ENCODE measurements at regions not wholly inside any gene's neighbourhood (a gene's known extent, or its start where the extent isn't known, plus 50 kb on each side); places are given as distances from the start of the nearest gene placed in this dataset.
"Not testable (repeated sequence)": the region's sequence is repeated elsewhere in the genome, so short reads cannot be mapped to it uniquely, and the experiment has no call there.

DNA sequence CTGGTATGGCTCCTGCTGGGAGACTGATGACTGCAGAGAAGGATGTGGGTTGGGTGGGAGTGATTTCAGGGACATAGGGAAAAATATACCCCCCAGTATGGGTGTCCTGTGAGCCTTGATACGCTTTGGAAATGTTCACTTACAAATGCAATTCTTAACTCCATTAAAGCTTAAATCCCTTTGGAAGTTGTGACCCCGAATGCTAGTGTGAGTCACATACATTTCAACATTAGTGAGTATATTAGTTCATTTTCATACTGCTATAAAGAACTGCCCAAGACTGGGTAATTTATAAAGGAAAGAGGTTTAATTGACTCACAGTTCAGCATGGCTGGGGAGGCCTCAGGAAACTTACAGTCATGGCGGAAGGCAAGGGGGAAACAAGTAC is 120.9 kb downstream of the LIPG start:
- H3K4me2 ChIP-seq (ENCODE audit: insufficient read depth, low read length, poor library complexity, severe bottlenecking); H3K9me3 ChIP-seq (replicated peaks in 1 of 2; ENCODE audit: control insufficient read depth in 2 of 2, insufficient read depth in 1 of 2, low read depth in 1 of 2, low read length in 2 of 2); H3K14ac ChIP-seq (ENCODE audit: low read length); H3K79me1 ChIP-seq (ENCODE audit: low read depth, low read length); H3K4me3 ChIP-seq (ENCODE audit: low read length in 2 of 2); DNase-seq (ENCODE audit: low spot score); H3K27me3 ChIP-seq (ENCODE audit: control insufficient read depth in 3 of 3, insufficient read depth in 3 of 3, low read depth in 1 of 3, low read length in 3 of 3); H4K91ac ChIP-seq (ENCODE audit: low read depth, low read length, poor library complexity); H3K27ac ChIP-seq (replicated peaks; ENCODE audit: low read length); H2BK120ac ChIP-seq (ENCODE audit: low read depth, low read length); H2BK15ac ChIP-seq (ENCODE audit: low read length); H3K9ac ChIP-seq (ENCODE audit: low read depth, low read length, poor library complexity); H2AFZ ChIP-seq (ENCODE audit: low read length); H3K23ac ChIP-seq (ENCODE audit: low read depth, low read length, poor library complexity); H2AK5ac ChIP-seq (ENCODE audit: low read depth, low read length); H4K8ac ChIP-seq (ENCODE audit: low read depth, low read length); H3K18ac ChIP-seq (ENCODE audit: low read length); H2BK5ac ChIP-seq (ENCODE audit: low read length); H3K4ac ChIP-seq (ENCODE audit: low read length); H2BK12ac ChIP-seq (ENCODE audit: low read length); H3K36me3 ChIP-seq (replicated peaks in 1 of 2; ENCODE audit: control insufficient read depth in 2 of 2, insufficient read depth in 2 of 2, low read length in 2 of 2): not testable (repeated sequence)
- H3K4me1 ChIP-seq (ENCODE audit: control insufficient read depth in 2 of 2, insufficient read depth in 1 of 2, low read depth in 1 of 2, low read length in 2 of 2): peaks cover 6 to 11% of the 10 kb centered on the region in 2 donors
- WGBS, 2 donors (ENCODE audit: extremely low coverage in 2 of 2, insufficient read length in 2 of 2, insufficient replicate concordance in 1 of 2): no CpG with 5 or more reads among the region's 3 CpGs

DNA sequence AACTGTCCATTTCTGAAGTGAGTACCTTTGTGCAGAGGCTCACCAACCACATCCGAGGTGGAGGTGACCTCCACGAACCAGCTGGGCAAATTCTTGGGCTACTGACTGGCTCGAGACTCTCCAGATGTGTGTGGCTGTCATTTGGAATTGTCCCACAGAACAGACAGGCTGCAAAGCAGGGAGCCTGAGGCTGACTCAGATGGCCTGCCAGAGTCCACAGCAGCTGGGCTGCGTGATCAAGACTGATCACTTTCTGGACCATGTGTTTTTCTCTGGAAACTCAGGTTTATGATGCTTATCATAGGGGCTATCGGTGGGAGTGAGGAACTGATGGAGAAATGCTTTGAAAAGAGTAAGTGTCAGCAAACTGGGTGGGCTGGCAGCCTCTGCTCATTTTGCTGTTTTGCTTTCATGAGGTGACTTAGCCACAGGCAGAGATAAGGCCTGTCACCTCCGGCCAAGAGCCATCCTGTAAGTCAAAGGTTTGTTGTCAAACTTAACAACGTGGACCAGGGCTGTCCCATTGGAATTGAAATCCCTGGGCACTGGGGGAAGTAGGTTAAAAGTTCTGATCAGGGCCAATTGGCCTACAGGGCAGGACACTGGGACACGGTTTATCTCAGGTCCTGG is 120.4 kb downstream of the LIPG start:
- H4K8ac ChIP-seq (ENCODE audit: low read depth, low read length): no peak overlapping the region
- no peak overlapping the region for H3K27ac ChIP-seq (replicated peaks; ENCODE audit: low read length)
- no peaks in the 10 kb centered on the region for H3K79me1 ChIP-seq (ENCODE audit: low read depth, low read length)
- H3K14ac ChIP-seq (ENCODE audit: low read length): no peak overlapping the region
- H4K91ac ChIP-seq (ENCODE audit: low read depth, low read length, poor library complexity): no peak overlapping the region
- no peaks in the 10 kb centered on the region for H3K9me3 ChIP-seq (replicated peaks in 1 of 2; ENCODE audit: control insufficient read depth in 2 of 2, insufficient read depth in 1 of 2, low read depth in 1 of 2, low read length in 2 of 2)
- H3K9ac ChIP-seq (ENCODE audit: low read depth, low read length, poor library complexity): no peak overlapping the region
- H2BK15ac ChIP-seq (ENCODE audit: low read length): no peak overlapping the region
- H2BK12ac ChIP-seq (ENCODE audit: low read length): no peak overlapping the region
- H3K27me3 ChIP-seq (ENCODE audit: control insufficient read depth in 3 of 3, insufficient read depth in 3 of 3, low read depth in 1 of 3, low read length in 3 of 3): peaks cover 0 to 5% (median 0%) of the 10 kb centered on the region in 3 experiments
- H2AK5ac ChIP-seq (ENCODE audit: low read depth, low read length): no peak overlapping the region
- H3K36me3 ChIP-seq (replicated peaks in 1 of 2; ENCODE audit: control insufficient read depth in 2 of 2, insufficient read depth in 2 of 2, low read length in 2 of 2): no peaks in the 10 kb centered on the region
- no peak for DNase-seq (ENCODE audit: low spot score)
- H3K4me1 ChIP-seq (ENCODE audit: control insufficient read depth in 2 of 2, insufficient read depth in 1 of 2, low read depth in 1 of 2, low read length in 2 of 2): peaks cover 8 to 16% of the 10 kb centered on the region in 2 donors
- no peak overlapping the region for H2BK5ac ChIP-seq (ENCODE audit: low read length)
- H3K18ac ChIP-seq (ENCODE audit: low read length): peak overlapping the region; percentile 11
- no peak overlapping the region for H3K4ac ChIP-seq (ENCODE audit: low read length)
- H2AFZ ChIP-seq (ENCODE audit: low read length): no peak overlapping the region
- H2BK120ac ChIP-seq (ENCODE audit: low read depth, low read length): no peak overlapping the region
- H3K4me2 ChIP-seq (ENCODE audit: insufficient read depth, low read length, poor library complexity, severe bottlenecking): no peak overlapping the region
- H3K23ac ChIP-seq (ENCODE audit: low read depth, low read length, poor library complexity): no peak overlapping the region
- no CpG with 5 or more reads among the region's 8 CpGs for WGBS, 2 donors (ENCODE audit: extremely low coverage in 2 of 2, insufficient read length in 2 of 2, insufficient replicate concordance in 1 of 2)
- H3K4me3 ChIP-seq (ENCODE audit: low read length in 2 of 2): no peak overlapping the region

DNA sequence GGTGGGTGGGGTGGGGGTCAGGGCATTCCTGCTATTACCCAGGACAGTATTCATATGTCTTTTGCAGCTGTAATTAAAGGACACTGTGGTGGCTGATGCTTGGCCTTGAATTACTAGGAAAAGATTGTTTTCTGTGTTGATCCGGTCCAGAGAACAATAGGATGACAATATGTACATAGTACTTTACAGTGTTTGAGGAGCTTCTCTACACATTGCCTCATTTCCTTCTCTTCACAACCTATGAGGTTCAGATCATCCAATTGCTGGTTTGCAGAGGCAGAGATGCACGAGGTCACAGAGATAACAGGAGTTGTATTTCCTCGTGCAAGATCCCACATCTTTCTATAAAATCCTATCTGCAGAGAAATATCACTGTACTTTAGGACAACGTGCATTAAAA is 119.5 kb downstream of the LIPG start:
- no CpG with 5 or more reads among the region's 4 CpGs for WGBS, 2 donors (ENCODE audit: extremely low coverage in 2 of 2, insufficient read length in 2 of 2, insufficient replicate concordance in 1 of 2)
- H3K27ac ChIP-seq (replicated peaks; ENCODE audit: low read length): no peak overlapping the region
- no peak overlapping the region for H2BK15ac ChIP-seq (ENCODE audit: low read length)
- no peak for DNase-seq (ENCODE audit: low spot score)
- H2AFZ ChIP-seq (ENCODE audit: low read length): no peak overlapping the region
- H3K4me1 ChIP-seq (ENCODE audit: control insufficient read depth in 2 of 2, insufficient read depth in 1 of 2, low read depth in 1 of 2, low read length in 2 of 2): peaks cover 8 to 16% of the 10 kb centered on the region in 2 donors
- no peak overlapping the region for H3K4me3 ChIP-seq (ENCODE audit: low read length in 2 of 2)
- no peak overlapping the region for H2BK5ac ChIP-seq (ENCODE audit: low read length)
- H3K79me1 ChIP-seq (ENCODE audit: low read depth, low read length): no peaks in the 10 kb centered on the region
- no peak overlapping the region for H2BK12ac ChIP-seq (ENCODE audit: low read length)
- H3K23ac ChIP-seq (ENCODE audit: low read depth, low read length, poor library complexity): no peak overlapping the region
- H3K14ac ChIP-seq (ENCODE audit: low read length): no peak overlapping the region
- H3K36me3 ChIP-seq (replicated peaks in 1 of 2; ENCODE audit: control insufficient read depth in 2 of 2, insufficient read depth in 2 of 2, low read length in 2 of 2): no peaks in the 10 kb centered on the region
- no peak overlapping the region for H2AK5ac ChIP-seq (ENCODE audit: low read depth, low read length)
- no peak overlapping the region for H3K9ac ChIP-seq (ENCODE audit: low read depth, low read length, poor library complexity)
- H3K9me3 ChIP-seq (replicated peaks in 1 of 2; ENCODE audit: control insufficient read depth in 2 of 2, insufficient read depth in 1 of 2, low read depth in 1 of 2, low read length in 2 of 2): no peaks in the 10 kb centered on the region
- H3K18ac ChIP-seq (ENCODE audit: low read length): no peak overlapping the region
- no peak overlapping the region for H3K4me2 ChIP-seq (ENCODE audit: insufficient read depth, low read length, poor library complexity, severe bottlenecking)
- no peak overlapping the region for H3K4ac ChIP-seq (ENCODE audit: low read length)
- peaks cover 0 to 5% (median 0%) of the 10 kb centered on the region in 3 experiments for H3K27me3 ChIP-seq (ENCODE audit: control insufficient read depth in 3 of 3, insufficient read depth in 3 of 3, low read depth in 1 of 3, low read length in 3 of 3)
- H2BK120ac ChIP-seq (ENCODE audit: low read depth, low read length): no peak overlapping the region
- no peak overlapping the region for H4K91ac ChIP-seq (ENCODE audit: low read depth, low read length, poor library complexity)
- no peak overlapping the region for H4K8ac ChIP-seq (ENCODE audit: low read depth, low read length)

DNA sequence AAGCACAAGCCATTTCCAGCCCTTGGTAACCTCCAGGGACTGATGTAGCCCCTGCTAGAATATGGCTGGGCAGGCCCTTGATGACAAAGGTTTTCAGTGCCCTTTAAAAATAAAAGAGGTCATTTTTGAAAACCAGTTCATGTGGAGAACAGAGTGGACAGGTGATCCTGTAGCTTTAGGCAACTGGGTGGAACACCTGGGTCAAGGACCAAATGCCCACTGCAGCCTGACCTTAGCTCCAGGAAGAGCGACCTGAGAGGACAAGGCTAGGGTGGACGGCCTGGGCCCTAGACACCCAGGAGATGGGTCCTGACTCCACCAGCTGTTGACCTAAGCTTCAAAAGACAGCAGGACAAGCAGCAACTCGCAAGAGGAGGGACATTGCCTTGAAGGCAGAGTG is 116.6 kb downstream of the LIPG start:
- Histone ChIP-seq H2BK5ac (ENCODE audit: low read length) (no peak overlapping the region), H3K14ac (ENCODE audit: low read length) (no peak overlapping the region), H3K4me3 (ENCODE audit: low read length in 2 of 2) (no peak overlapping the region), H3K27ac (replicated peaks; ENCODE audit: low read length) (no peak overlapping the region), H2AK5ac (ENCODE audit: low read depth, low read length) (no peak overlapping the region), H3K27me3 (ENCODE audit: control insufficient read depth in 3 of 3, insufficient read depth in 3 of 3, low read depth in 1 of 3, low read length in 3 of 3) (peaks cover 0 to 12% (median 0%) of the 10 kb centered on the region in 3 experiments), H3K4me2 (ENCODE audit: insufficient read depth, low read length, poor library complexity, severe bottlenecking) (no peak overlapping the region), H4K91ac (ENCODE audit: low read depth, low read length, poor library complexity) (no peak overlapping the region), H3K4me1 (ENCODE audit: control insufficient read depth in 2 of 2, insufficient read depth in 1 of 2, low read depth in 1 of 2, low read length in 2 of 2) (peaks cover 8 to 16% of the 10 kb centered on the region in 2 donors), H3K36me3 (replicated peaks in 1 of 2; ENCODE audit: control insufficient read depth in 2 of 2, insufficient read depth in 2 of 2, low read length in 2 of 2) (no peaks in the 10 kb centered on the region), H2BK120ac (ENCODE audit: low read depth, low read length) (no peak overlapping the region), H3K79me1 (ENCODE audit: low read depth, low read length) (no peaks in the 10 kb centered on the region), H2BK15ac (ENCODE audit: low read length) (no peak overlapping the region), H3K9ac (ENCODE audit: low read depth, low read length, poor library complexity) (peak overlapping the region; percentile 2), H2AFZ (ENCODE audit: low read length) (no peak overlapping the region), H3K18ac (ENCODE audit: low read length) (peak overlapping the region; percentile 11), H3K23ac (ENCODE audit: low read depth, low read length, poor library complexity) (no peak overlapping the region), H4K8ac (ENCODE audit: low read depth, low read length) (no peak overlapping the region), H2BK12ac (ENCODE audit: low read length) (no peak overlapping the region), H3K4ac (ENCODE audit: low read length) (no peak overlapping the region), H3K9me3 (replicated peaks in 1 of 2; ENCODE audit: control insufficient read depth in 2 of 2, insufficient read depth in 1 of 2, low read depth in 1 of 2, low read length in 2 of 2) (peaks cover 0 to 3% of the 10 kb centered on the region in 2 donors)
- no CpG with 5 or more reads among the region's 3 CpGs for WGBS, 2 donors (ENCODE audit: extremely low coverage in 2 of 2, insufficient read length in 2 of 2, insufficient replicate concordance in 1 of 2)
- no peak for DNase-seq (ENCODE audit: low spot score)

All from neuronal stem cell (in vitro differentiated cells).